ENCODE measurements at regions not wholly inside any gene's neighbourhood (a gene's known extent, or its start where the extent isn't known, plus 50 kb on each side); places are given as distances from the start of the nearest gene placed in this dataset.

- Mint-ChIP-seq H3K27ac (no peak overlapping the region), H3K4me1 (no peaks in the 10 kb centered on the region), H3K36me3 (no peaks in the 10 kb centered on the region), H3K27me3 (peaks cover 4% of the 10 kb centered on the region in 2 donors), H3K9me3 (peaks cover 0 to 2% (median 0%) of the 10 kb centered on the region in 5 donors), H3K4me3 (no peak overlapping the region)
- H3K36me3 ChIP-seq (ENCODE audit: insufficient read depth, low read length), result no peaks in the 10 kb centered on the region
- no peak overlapping the region for H3K27ac ChIP-seq (ENCODE audit: low read depth, low read length)
- ChIA-PET POLR2A (no interaction called here), CTCF (no interaction called here)
- no peak overlapping the region for H3K4me3 ChIP-seq (ENCODE audit: low read length)
- no peaks in the 10 kb centered on the region for H3K9me3 ChIP-seq (ENCODE audit: low read length)
- no peaks in the 10 kb centered on the region for H3K4me1 ChIP-seq (ENCODE audit: insufficient read depth, low read length)
- DNase-seq, result no peak
- no peaks in the 10 kb centered on the region for H3K27me3 ChIP-seq (ENCODE audit: insufficient read depth, low read length, poor library complexity, severe bottlenecking)
These were observed 80.2 kb upstream of the ACSL4 start for GRCh38 chrX:109813236-109813635.

GRCh38 chrX:109818976-109819375 lies 85.9 kb upstream of the ACSL4 start:
- Mint-ChIP-seq H3K4me1 (no peaks in the 10 kb centered on the region), H3K36me3 (no peaks in the 10 kb centered on the region), H3K9me3 (peaks cover 0 to 2% (median 0%) of the 10 kb centered on the region in 5 donors), H3K27me3 (peaks cover 4 to 5% of the 10 kb centered on the region in 2 donors), H3K4me3 (no peak overlapping the region), H3K27ac (no peak overlapping the region)
- Histone ChIP-seq H3K4me1 (ENCODE audit: insufficient read depth, low read length) (no peaks in the 10 kb centered on the region), H3K27me3 (ENCODE audit: insufficient read depth, low read length, poor library complexity, severe bottlenecking) (no peaks in the 10 kb centered on the region), H3K9me3 (ENCODE audit: low read length) (no peaks in the 10 kb centered on the region), H3K36me3 (ENCODE audit: insufficient read depth, low read length) (no peaks in the 10 kb centered on the region), H3K4me3 (ENCODE audit: low read length) (no peak overlapping the region), H3K27ac (ENCODE audit: low read depth, low read length) (no peak overlapping the region)
- DNase-seq, result no peak
- CTCF ChIA-PET, result no interaction called here
- POLR2A ChIA-PET, result no interaction called here

- H3K4me3 Mint-ChIP-seq, result no peak overlapping the region
- no peaks in the 10 kb centered on the region for H3K36me3 Mint-ChIP-seq
- Histone ChIP-seq H3K4me3 (ENCODE audit: low read length) (no peak overlapping the region), H3K4me1 (ENCODE audit: insufficient read depth, low read length) (no peaks in the 10 kb centered on the region), H3K36me3 (ENCODE audit: insufficient read depth, low read length) (no peaks in the 10 kb centered on the region), H3K27me3 (ENCODE audit: insufficient read depth, low read length, poor library complexity, severe bottlenecking) (no peaks in the 10 kb centered on the region), H3K27ac (ENCODE audit: low read depth, low read length) (no peak overlapping the region), H3K9me3 (ENCODE audit: low read length) (no peaks in the 10 kb centered on the region)
- DNase-seq, result no peak
- H3K27ac Mint-ChIP-seq, result no peak overlapping the region
- POLR2A ChIA-PET, result no interaction called here
- H3K9me3 Mint-ChIP-seq, result no peaks in the 10 kb centered on the region
- peaks cover 3 to 7% of the 10 kb centered on the region in 2 donors for H3K27me3 Mint-ChIP-seq
- no peaks in the 10 kb centered on the region for H3K4me1 Mint-ChIP-seq
- CTCF ChIA-PET, result no interaction called here
These were observed 89.8 kb upstream of the ACSL4 start for GRCh38 chrX:109822861-109823260.

- Mint-ChIP-seq H3K9me3 (no peaks in the 10 kb centered on the region), H3K27me3 (peaks cover 3 to 9% of the 10 kb centered on the region in 2 donors), H3K4me1 (no peaks in the 10 kb centered on the region), H3K4me3 (no peak overlapping the region), H3K36me3 (no peaks in the 10 kb centered on the region), H3K27ac (no peak overlapping the region)
- CTCF ChIA-PET, result no interaction called here
- Histone ChIP-seq H3K27me3 (ENCODE audit: insufficient read depth, low read length, poor library complexity, severe bottlenecking) (no peaks in the 10 kb centered on the region), H3K9me3 (ENCODE audit: low read length) (no peaks in the 10 kb centered on the region), H3K4me1 (ENCODE audit: insufficient read depth, low read length) (no peaks in the 10 kb centered on the region), H3K27ac (ENCODE audit: low read depth, low read length) (no peak overlapping the region), H3K4me3 (ENCODE audit: low read length) (no peak overlapping the region), H3K36me3 (ENCODE audit: insufficient read depth, low read length) (no peaks in the 10 kb centered on the region)
- POLR2A ChIA-PET, result no interaction called here
- DNase-seq, result no peak
These were observed 94.1 kb upstream of the ACSL4 start for GRCh38 chrX:109826954-109827708.

GRCh38 chrX:109827772-109828171 lies 94.7 kb upstream of the ACSL4 start:
- H3K9me3 ChIP-seq (ENCODE audit: low read length), result no peaks in the 10 kb centered on the region
- Mint-ChIP-seq H3K4me1 (no peaks in the 10 kb centered on the region), H3K36me3 (no peaks in the 10 kb centered on the region), H3K9me3 (no peaks in the 10 kb centered on the region), H3K27ac (no peak overlapping the region), H3K4me3 (no peak overlapping the region), H3K27me3 (peaks cover 3 to 6% of the 10 kb centered on the region in 2 donors)
- no peaks in the 10 kb centered on the region for H3K4me1 ChIP-seq (ENCODE audit: insufficient read depth, low read length)
- H3K27ac ChIP-seq (ENCODE audit: low read depth, low read length), result no peak overlapping the region
- no peaks in the 10 kb centered on the region for H3K36me3 ChIP-seq (ENCODE audit: insufficient read depth, low read length)
- POLR2A ChIA-PET, result no interaction called here
- CTCF ChIA-PET, result no interaction called here
- no peaks in the 10 kb centered on the region for H3K27me3 ChIP-seq (ENCODE audit: insufficient read depth, low read length, poor library complexity, severe bottlenecking)
- no peak overlapping the region for H3K4me3 ChIP-seq (ENCODE audit: low read length)
- no peak for DNase-seq

GRCh38 chrX:109830157-109830703 lies 97.2 kb upstream of the ACSL4 start:
- CTCF ChIA-PET, result no interaction called here
- POLR2A ChIA-PET, result no interaction called here
- H3K4me1 ChIP-seq (ENCODE audit: insufficient read depth, low read length), result no peaks in the 10 kb centered on the region

GRCh38 chrX:109830704-109831206 lies 97.7 kb upstream of the ACSL4 start:
- Histone ChIP-seq H3K27me3 (ENCODE audit: insufficient read depth, low read length, poor library complexity, severe bottlenecking) (no peaks in the 10 kb centered on the region), H3K27ac (ENCODE audit: low read depth, low read length) (no peak overlapping the region), H3K4me1 (ENCODE audit: insufficient read depth, low read length) (no peaks in the 10 kb centered on the region), H3K36me3 (ENCODE audit: insufficient read depth, low read length) (no peaks in the 10 kb centered on the region), H3K9me3 (ENCODE audit: low read length) (no peaks in the 10 kb centered on the region), H3K4me3 (ENCODE audit: low read length) (no peak overlapping the region)
- ChIA-PET CTCF (no interaction called here), POLR2A (no interaction called here)
- DNase-seq, result no peak
- no peaks in the 10 kb centered on the region for H3K9me3 Mint-ChIP-seq
- no peaks in the 10 kb centered on the region for H3K36me3 Mint-ChIP-seq
- no peaks in the 10 kb centered on the region for H3K4me1 Mint-ChIP-seq
- H3K27ac Mint-ChIP-seq, result no peak overlapping the region
- no peak overlapping the region for H3K4me3 Mint-ChIP-seq
- peaks cover 3 to 7% of the 10 kb centered on the region in 2 donors for H3K27me3 Mint-ChIP-seq

More at GRCh38 chrX:109830157-109830703, 97.2 kb upstream of the ACSL4 start:
- Histone ChIP-seq H3K27ac (ENCODE audit: low read depth, low read length) (no peak overlapping the region), H3K27me3 (ENCODE audit: insufficient read depth, low read length, poor library complexity, severe bottlenecking) (no peaks in the 10 kb centered on the region), H3K36me3 (ENCODE audit: insufficient read depth, low read length) (no peaks in the 10 kb centered on the region), H3K4me3 (ENCODE audit: low read length) (no peak overlapping the region), H3K9me3 (ENCODE audit: low read length) (no peaks in the 10 kb centered on the region)
- DNase-seq, result no peak
- Mint-ChIP-seq H3K27me3 (peaks cover 3 to 7% of the 10 kb centered on the region in 2 donors), H3K4me1 (no peaks in the 10 kb centered on the region), H3K36me3 (no peaks in the 10 kb centered on the region), H3K27ac (peak overlapping the region in 1 of 8 donors; percentile 41), H3K9me3 (no peaks in the 10 kb centered on the region), H3K4me3 (no peak overlapping the region)

GRCh38 chrX:109831326-109831985 lies 98.4 kb upstream of the ACSL4 start:
- no peak overlapping the region for H3K27ac Mint-ChIP-seq
- Histone ChIP-seq H3K36me3 (ENCODE audit: insufficient read depth, low read length) (no peaks in the 10 kb centered on the region), H3K27ac (ENCODE audit: low read depth, low read length) (no peak overlapping the region), H3K27me3 (ENCODE audit: insufficient read depth, low read length, poor library complexity, severe bottlenecking) (no peaks in the 10 kb centered on the region), H3K4me1 (ENCODE audit: insufficient read depth, low read length) (no peaks in the 10 kb centered on the region), H3K4me3 (ENCODE audit: low read length) (no peak overlapping the region), H3K9me3 (ENCODE audit: low read length) (no peaks in the 10 kb centered on the region)
- no peak overlapping the region for H3K4me3 Mint-ChIP-seq
- DNase-seq, result no peak
- H3K27me3 Mint-ChIP-seq, result peaks cover 3 to 7% of the 10 kb centered on the region in 2 donors
- H3K4me1 Mint-ChIP-seq, result no peaks in the 10 kb centered on the region
- POLR2A ChIA-PET, result no interaction called here
- no peaks in the 10 kb centered on the region for H3K9me3 Mint-ChIP-seq
- CTCF ChIA-PET, result no interaction called here
- no peaks in the 10 kb centered on the region for H3K36me3 Mint-ChIP-seq

Data from CD8-positive, alpha-beta memory T cell (primary cell).